Right ventricle myocardium superior (tissue), 1 donor: ENCODE measurements at regions not wholly inside any gene's neighbourhood (a gene's known extent, or its start where the extent isn't known, plus 50 kb on each side); places are given as distances from the start of the nearest gene placed in this dataset.
"Not testable (repeated sequence)": the region's sequence is repeated elsewhere in the genome, so short reads cannot be mapped to it uniquely, and the experiment has no call there.

Experiments
- ATAC-seq: fragments of 200-7000 bp; cut with Tn5 transposase; one replicate; pipeline ENCODE4 v1.9.1; 2020; ENCODE audit warnings: mild to moderate bottlenecking; ENCODE audit not compliant: poor library complexity
- DNase-seq: peaks from one replicate; pipeline ENCODE4 v3.0.0-alpha.2; 2020
- intact Hi-C: fragments of 100-400 bp; cut with DNase I; formaldehyde crosslinking; loops from one replicate; pipeline ENCODE4 v1.11.2; 2022
- donor health status: DM: no; HTN: yes; CAD: no; lungs with severe emphysema.

DNA sequence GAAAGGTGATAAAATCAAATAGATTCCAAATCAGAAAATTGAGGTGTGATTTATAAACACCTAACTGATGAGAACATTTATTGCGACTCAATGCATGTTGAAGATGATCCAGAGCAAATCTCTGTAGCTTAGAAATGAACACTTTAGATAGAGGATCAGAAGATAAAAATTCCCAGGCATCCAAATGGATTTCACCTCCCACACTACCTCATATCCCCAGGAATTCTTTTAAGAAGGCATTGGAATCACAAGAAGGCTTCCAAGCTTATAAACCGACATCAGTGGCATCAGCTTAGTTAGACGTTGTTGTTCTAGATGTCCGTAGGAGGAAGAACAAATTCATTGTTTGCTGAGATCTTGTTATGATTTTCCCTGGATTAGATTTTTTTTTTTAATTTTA, 154.4 kb downstream of the EBLN2 start:
- intact Hi-C loops: no loop called here
- DNase-seq: no peak
- ATAC-seq: no peak

DNA sequence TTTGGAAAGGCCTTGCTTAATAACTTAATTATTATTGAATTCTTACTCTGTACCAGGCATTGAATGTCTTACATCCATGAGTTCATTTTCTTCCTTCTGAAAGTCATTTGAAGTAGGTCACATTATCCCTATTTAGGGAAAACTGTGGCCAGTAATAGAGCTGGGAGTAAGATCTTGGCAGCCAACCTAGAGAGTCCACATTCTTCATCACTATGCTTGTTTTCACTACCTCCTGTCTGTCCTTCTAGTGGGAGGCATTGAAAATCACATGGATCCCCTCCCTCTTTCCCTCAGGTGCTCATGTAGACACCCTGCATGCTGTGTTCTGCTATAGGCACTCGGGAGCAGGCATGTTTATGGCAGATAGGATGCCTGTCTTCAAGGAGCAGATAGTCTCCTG, 154.9 kb downstream of the EBLN2 start:
- ATAC-seq (no peak), DNase-seq (no peak)
- intact Hi-C loops: no loop called here

GRCh38 chr3:73222126-73222525, 160.7 kb downstream of the EBLN2 start:
- intact Hi-C loops: no loop called here
- ATAC-seq (no peak), DNase-seq (no peak)

GRCh38 chr3:73225146-73225855, 163.8 kb downstream of the EBLN2 start:
- ATAC-seq (no peak), DNase-seq (no peak)
- intact Hi-C loops: no loop called here

DNA sequence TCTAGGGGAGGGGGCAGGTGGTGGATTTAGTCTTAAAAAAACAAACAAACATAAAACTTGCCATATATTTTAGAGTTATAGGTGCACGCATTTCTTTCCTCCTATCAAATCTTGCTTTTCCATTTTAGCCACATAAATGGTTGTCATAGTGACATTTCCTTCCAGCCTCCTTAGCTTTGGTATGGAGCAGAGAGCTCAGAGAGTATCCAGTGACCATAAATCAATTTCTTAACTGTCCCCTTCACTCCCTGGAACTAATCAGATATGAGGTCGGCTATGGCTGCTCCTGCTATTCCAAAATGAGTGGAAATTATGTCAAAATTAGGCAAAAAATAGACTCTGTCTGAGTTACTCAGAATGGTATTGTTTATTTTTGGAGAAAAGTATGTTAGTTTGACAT, 164.5 kb downstream of the EBLN2 start:
- ATAC-seq: no peak
- intact Hi-C loops: loop anchor here (2.0 kb wide), 1 partner anchor 57 kb away; no protein-coding TSS in a partner anchor
- no peak for DNase-seq

DNA sequence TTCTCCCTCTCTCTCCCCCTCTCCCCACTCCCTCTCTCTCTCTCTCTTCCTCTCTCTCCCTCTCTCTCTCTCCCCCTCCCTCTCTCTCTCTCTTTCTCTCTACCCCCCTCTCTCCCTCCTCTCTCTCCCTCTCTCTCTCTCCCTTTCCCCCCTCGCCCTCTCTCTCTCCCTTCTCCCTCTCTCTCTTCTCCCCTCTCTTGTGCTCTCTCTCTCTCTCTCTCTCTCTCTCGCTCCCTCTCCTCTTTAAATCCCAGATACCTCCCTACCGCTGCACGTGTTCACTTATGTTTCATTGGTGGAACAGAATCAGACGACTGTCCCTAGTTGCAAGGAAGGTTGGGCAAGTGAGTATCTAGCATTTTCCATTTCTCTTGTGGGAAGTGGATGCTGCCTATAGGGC, 166.5 kb downstream of the EBLN2 start:
- DNase-seq (no peak), ATAC-seq (no peak)
- intact Hi-C loops: loop anchor here (2.0 kb wide), 1 partner anchor 55 kb away; no protein-coding TSS in a partner anchor

GRCh38 chr3:73228437-73228836, 167.0 kb downstream of the EBLN2 start:
- ATAC-seq: no peak
- intact Hi-C loops: no loop called here
- DNase-seq: no peak

GRCh38 chr3:73228959-73229358, 167.5 kb downstream of the EBLN2 start:
- ATAC-seq (no peak), DNase-seq (no peak)
- intact Hi-C loops: no loop called here

DNA sequence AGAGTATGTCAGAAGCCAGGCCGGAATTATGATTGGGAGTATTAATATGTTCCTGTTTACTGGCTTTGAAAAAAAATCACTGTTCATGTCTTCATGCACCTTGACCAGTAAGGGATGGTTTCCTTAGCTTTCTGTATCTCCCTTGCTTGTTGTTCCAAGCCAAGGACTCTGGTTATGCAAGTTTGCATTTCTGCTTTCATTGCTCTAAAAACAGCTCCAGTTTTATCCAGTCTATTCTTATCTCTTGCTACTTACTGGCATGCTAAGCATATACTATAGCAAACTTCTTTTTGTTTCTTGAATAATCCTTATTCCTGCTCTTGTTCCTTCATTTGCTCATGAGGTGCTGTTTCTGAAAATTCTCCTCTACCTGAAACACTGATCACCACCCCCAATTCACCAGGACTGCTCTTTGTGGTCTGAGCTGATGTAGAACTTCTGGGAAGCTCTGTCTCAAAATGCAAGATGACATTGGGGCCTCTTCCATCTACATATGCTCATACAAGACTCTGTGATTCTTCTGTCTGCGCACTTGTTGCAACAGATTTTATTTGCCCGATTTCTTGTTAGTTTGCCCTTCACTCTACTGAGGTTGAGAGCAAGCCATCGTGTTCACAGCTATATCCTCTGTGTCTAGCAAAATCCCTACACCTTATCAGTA, 173.0 kb downstream of the EBLN2 start:
- intact Hi-C loops: no loop called here
- DNase-seq: no peak

DNA sequence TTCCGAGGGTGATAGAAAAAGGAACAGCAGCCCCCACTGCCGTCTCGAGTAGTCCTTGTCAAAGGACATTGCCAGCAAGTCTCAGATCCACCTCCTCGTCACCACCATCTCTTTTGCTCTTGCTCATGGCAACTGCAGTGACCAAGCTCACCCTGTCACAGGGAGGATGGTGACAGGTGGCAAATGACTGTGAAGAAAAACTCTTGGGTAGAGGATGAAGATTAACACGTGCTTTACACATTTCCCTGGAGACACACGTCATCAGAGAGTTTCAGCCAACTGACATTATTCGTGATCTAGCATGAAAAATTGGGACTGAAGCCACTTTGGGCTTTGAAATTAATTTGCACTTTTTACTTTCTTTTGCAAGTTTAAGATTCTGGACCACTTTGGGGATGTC, 174.3 kb downstream of the EBLN2 start:
- DNase-seq (no peak), ATAC-seq (no peak)
- intact Hi-C loops: no loop called here

More for the DNA sequence above, 173.0 kb downstream of the EBLN2 start:
- no peak for ATAC-seq

- intact Hi-C loops: no loop called here
- DNase-seq: no peak
- no peak for ATAC-seq
These were observed 175.4 kb downstream of the EBLN2 start for GRCh38 chr3:73236867-73237266.

- ATAC-seq (no peak), DNase-seq (no peak)
- intact Hi-C loops: no loop called here
These were observed 182.3 kb downstream of the EBLN2 start for GRCh38 chr3:73243740-73244139.

DNA sequence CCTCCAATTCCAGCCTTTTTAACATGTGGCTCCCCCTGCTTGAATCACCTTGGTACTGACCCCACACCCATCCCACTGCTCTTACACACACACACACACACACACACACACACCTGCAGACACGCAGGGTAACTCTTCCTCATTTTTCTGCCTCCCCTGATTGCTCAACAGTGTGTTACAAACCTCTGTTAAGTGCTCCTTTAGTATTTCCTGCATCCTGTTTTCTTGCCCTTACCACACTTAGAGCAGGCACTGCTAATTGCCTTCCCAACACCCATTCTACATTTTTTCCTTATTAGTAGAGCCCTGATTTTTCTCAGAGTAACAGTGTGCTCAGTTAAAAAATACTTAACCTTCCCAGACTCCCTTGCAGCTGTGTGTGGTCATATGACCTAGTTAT, 184.0 kb downstream of the EBLN2 start:
- intact Hi-C loops: no loop called here
- DNase-seq: no peak
- ATAC-seq: no peak

DNA sequence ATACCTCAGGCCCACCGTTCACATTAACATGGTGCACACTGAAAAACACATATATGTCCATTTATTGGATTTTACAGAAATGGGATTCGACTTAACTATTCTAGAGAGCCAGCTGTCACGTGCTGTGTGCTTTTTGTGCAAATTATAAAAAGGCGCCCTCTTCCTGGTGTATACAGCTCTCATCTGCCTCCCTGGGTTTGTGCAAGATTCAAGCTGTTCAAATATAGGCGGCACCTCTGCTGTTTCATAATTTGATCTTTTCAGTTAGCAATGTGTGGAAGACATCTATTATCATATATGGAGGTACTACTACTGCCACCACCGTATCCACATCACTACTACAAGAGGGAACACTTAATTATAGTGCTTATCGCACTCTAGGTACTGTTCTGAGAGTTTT, 187.6 kb downstream of the EBLN2 start:
- DNase-seq (no peak), ATAC-seq (no peak)
- intact Hi-C loops: no loop called here

DNA sequence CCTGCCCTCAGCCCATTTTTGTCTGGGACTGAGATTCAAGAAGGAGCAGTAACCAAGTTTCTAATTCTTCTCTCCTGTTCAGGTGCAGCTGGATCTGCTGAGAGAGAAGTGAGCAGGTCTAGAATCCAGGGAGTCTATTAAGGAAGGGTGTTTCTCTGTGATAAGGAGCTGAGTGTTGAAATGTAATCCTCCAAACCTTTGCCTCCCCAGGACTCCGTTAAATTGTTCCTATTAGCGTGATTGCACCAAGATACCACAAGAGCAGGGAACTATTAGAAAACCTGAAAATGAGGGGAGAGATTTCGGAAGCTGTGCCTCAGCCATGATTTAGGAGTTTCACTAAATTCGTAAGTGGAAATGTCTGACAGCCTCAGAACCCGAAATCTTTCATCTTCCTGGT, 192.6 kb downstream of the EBLN2 start:
- ATAC-seq (no peak), DNase-seq (no peak)
- intact Hi-C loops: no loop called here

DNA sequence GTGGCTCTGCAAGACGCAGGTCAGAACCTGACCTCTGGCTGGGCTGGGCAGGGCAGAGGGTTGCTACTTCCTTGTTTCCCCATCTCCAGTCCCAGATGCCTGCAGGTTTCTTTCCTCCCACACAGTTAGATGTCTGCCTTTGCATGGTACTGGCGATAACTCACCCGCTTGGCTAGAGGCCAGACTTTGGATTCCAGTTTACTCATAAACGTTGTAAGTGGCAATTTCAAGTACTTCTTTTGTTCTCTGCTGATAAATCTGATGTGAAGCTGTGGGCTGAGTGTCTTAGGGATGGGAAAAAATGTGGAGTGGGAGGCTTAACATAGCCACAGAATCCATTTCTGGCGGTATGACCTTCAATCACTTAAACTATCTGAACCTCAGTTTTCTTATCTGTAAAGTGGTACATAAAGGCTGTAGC, 194.2 kb downstream of the EBLN2 start:
- no peak for DNase-seq
- intact Hi-C loops: no loop called here
- no peak for ATAC-seq

DNA sequence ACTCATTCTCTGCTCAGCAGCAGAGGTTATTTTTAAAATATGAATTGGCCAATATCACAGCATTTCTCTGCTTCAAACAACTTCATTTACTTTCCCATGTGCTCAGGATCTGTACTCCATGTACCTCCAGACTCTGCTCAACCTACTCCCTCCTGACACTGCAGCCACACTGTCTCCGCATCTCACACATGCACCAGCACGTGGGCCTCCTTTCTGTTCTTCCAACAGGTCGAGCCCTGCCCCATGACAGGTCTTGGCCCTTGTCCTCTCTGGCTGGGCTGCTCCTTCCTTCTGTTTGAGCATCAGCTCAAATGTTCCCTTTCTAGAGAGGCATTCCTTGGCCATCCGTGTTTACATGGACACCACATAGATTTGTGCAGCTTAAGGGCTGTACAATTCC, 195.7 kb downstream of the EBLN2 start:
- ATAC-seq (no peak), DNase-seq (no peak)
- intact Hi-C loops: no loop called here

- ATAC-seq (no peak), DNase-seq (no peak)
- intact Hi-C loops: no loop called here
These were observed 196.6 kb downstream of the EBLN2 start for GRCh38 chr3:73258057-73258456.

- ATAC-seq: no peak
- intact Hi-C loops: no loop called here
- DNase-seq: no peak
These were observed 197.8 kb downstream of the EBLN2 start for GRCh38 chr3:73259291-73259690.

DNA sequence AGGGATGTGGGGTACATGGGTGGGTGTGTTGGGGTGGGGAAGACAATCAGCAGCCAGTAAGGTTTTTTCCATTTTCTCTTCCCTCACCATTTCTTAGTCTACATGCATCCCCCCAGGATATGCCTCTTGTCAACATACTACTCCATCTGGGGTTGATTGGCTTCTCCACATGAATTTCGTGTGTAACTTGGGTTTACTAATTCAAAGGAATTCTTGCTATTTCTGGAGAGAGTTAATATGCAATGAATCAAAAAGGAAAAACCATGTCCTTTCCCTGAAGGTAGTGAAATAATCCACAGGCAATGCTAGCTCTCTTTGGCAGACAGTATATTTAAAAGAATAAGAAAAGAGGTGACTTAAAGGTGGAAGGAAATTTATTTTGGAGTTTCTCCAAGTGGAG, 198.4 kb downstream of the EBLN2 start:
- DNase-seq: no peak
- no peak for ATAC-seq
- intact Hi-C loops: no loop called here

DNA sequence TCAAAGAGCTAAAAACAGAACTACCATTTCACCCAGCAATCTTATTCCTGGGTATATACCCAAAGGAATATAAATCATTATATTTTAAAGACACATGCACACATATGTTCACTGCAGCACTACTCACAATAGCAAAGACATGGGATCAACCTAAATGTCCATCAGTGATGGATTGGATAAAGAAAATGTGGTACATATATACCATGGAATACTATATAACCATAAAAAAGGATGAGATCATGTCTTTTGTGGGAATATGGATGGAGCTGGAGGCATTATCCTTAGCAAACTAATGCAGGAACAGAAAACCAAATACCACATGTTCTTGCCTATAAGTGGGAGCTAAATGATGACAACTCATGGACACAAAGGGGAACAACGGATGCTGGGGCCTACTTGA, 205.1 kb downstream of the EBLN2 start:
- intact Hi-C loops, DNase-seq, ATAC-seq: not testable (repeated sequence)
